DOHH2 (cell line): ENCODE measurements at regions not wholly inside any gene's neighbourhood (a gene's known extent, or its start where the extent isn't known, plus 50 kb on each side); places are given as distances from the start of the nearest gene placed in this dataset.

Experiments
- H3F3A ChIP-seq: fragments of 200-600 bp; sonication (generic), shearing (Covaris generic); 2 replicates; pipeline ENCODE4 v1.6.0; 2016; ENCODE audit warnings: antibody characterized with exemption, mild to moderate bottlenecking; ENCODE audit not compliant: control insufficient read depth, insufficient read depth
- H3K27ac ChIP-seq: fragments of 200-600 bp; sonication (generic); 2 replicates; pipeline ENCODE4 v1.5.1; 2014; ENCODE audit warnings: low read depth, mild to moderate bottlenecking, low read length, moderate library complexity
- H3K27me3 ChIP-seq: fragments of 200-600 bp; sonication (generic); 2 replicates; pipeline ENCODE4 v1.6.1; 2014; ENCODE audit warnings: mild to moderate bottlenecking, low read length, mixed read lengths; ENCODE audit not compliant: control insufficient read depth
- H3K36me3 ChIP-seq: fragments of 200-600 bp; sonication (generic); 2 replicates; pipeline ENCODE4 v1.6.1; 2014; ENCODE audit warnings: mild to moderate bottlenecking, low read length, moderate library complexity, mixed read lengths; ENCODE audit not compliant: control insufficient read depth
- H3K4me1 ChIP-seq: fragments of 200-600 bp; sonication (generic); 2 replicates; pipeline ENCODE4 v1.6.1; 2014; ENCODE audit warnings: mild to moderate bottlenecking, low read length, mixed read lengths; ENCODE audit not compliant: control insufficient read depth
- H3K4me2 ChIP-seq: fragments of 200-600 bp; sonication (generic); 2 replicates; pipeline ENCODE4 v1.6.0; 2014; ENCODE audit warnings: mild to moderate bottlenecking, low read length, moderate library complexity
- H3K4me3 ChIP-seq: fragments of 200-600 bp; sonication (generic); 2 replicates; pipeline ENCODE4 v1.5.1; 2014; ENCODE audit warnings: mild to moderate bottlenecking, low read length, mixed read lengths
- H3K79me2 ChIP-seq: fragments of 200-600 bp; sonication (generic); 2 replicates; pipeline ENCODE4 v1.6.1; 2014; ENCODE audit warnings: mild to moderate bottlenecking, low read length, mixed read lengths; ENCODE audit not compliant: control insufficient read depth
- H3K9me2 ChIP-seq: fragments of 200-600 bp; sonication (generic); replicated peaks from 2 replicates; pipeline ENCODE4 v1.6.1; 2014; ENCODE audit warnings: mild to moderate bottlenecking, low read length, mixed read lengths; ENCODE audit not compliant: control insufficient read depth
- H3K9me3 ChIP-seq: fragments of 200-600 bp; sonication (generic); 2 replicates; pipeline ENCODE4 v1.6.1; 2014; ENCODE audit warnings: antibody characterized with exemption, low read length, mixed read lengths; ENCODE audit not compliant: control insufficient read depth, insufficient read depth
- H4K20me1 ChIP-seq: fragments of 200-600 bp; sonication (generic); 2 replicates; pipeline ENCODE4 v1.6.0; 2014; ENCODE audit warnings: low read depth, mild to moderate bottlenecking, antibody characterized with exemption, low read length, moderate library complexity; ENCODE audit not compliant: control insufficient read depth, insufficient read depth
- CTCF ChIP-seq: fragments of 200-600 bp; sonication (generic); IDR thresholded peaks from one replicate; pipeline ENCODE4 v1.5.1; 2014; ENCODE audit warnings: antibody characterized with exemption, mild to moderate bottlenecking, low read depth, low read length; ENCODE audit not compliant: poor library complexity, severe bottlenecking
- EZH2phosphoT487 ChIP-seq: fragments of 200-600 bp; sonication (generic); IDR thresholded peaks from 2 replicates; pipeline ENCODE4 v1.6.1; 2017; ENCODE audit warnings: borderline replicate concordance, mild to moderate bottlenecking, antibody characterized with exemption, low read length, moderate library complexity, mixed read lengths

GRCh38 chr1:56385314-56385713 lies 194.0 kb downstream of the PLPP3 start:
- H3K4me1 ChIP-seq: no peaks in the 10 kb centered on the region
- no peaks in the 10 kb centered on the region for H3K27me3 ChIP-seq
- no peaks in the 10 kb centered on the region for H4K20me1 ChIP-seq
- no peaks in the 10 kb centered on the region for H3K36me3 ChIP-seq
- no peaks in the 10 kb centered on the region for H3K9me2 ChIP-seq
- TF ChIP-seq CTCF (no peak), EZH2phosphoT487 (no peak)
- H3K27ac ChIP-seq: no peak overlapping the region
- no peak overlapping the region for H3K4me3 ChIP-seq
- no peak overlapping the region for H3K4me2 ChIP-seq
- no peaks in the 10 kb centered on the region for H3K79me2 ChIP-seq
- no peaks in the 10 kb centered on the region for H3F3A ChIP-seq
- no peaks in the 10 kb centered on the region for H3K9me3 ChIP-seq

DNA sequence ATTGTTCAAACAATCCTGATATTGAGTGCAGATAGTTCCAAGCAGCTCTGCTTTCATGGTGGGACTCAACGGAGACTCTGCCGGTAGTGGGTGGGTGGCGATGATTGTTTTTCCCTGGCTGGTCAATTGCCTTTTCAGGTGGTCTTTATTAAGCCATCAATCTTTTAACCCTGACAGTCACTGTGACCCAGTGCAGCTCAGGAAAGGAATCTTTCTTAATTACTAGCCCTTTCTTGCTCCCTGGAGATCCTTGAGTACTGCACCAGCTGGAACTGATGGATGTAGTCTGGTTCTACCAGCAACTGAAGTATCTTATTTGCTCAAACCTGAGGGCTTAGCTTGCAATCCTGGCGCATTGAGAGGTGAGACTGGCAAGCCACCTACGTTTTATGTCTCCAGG lies 196.4 kb downstream of the PLPP3 start:
- H3K4me3 ChIP-seq: no peak overlapping the region
- no peak for TF ChIP-seq EZH2phosphoT487
- no peak for TF ChIP-seq CTCF
- no peaks in the 10 kb centered on the region for H3K36me3 ChIP-seq
- H3K4me1 ChIP-seq: no peaks in the 10 kb centered on the region
- H3F3A ChIP-seq: no peaks in the 10 kb centered on the region
- H3K4me2 ChIP-seq: no peak overlapping the region
- no peaks in the 10 kb centered on the region for H3K27me3 ChIP-seq
- H4K20me1 ChIP-seq: no peaks in the 10 kb centered on the region
- H3K9me2 ChIP-seq: no peaks in the 10 kb centered on the region
- H3K79me2 ChIP-seq: no peaks in the 10 kb centered on the region
- H3K27ac ChIP-seq: no peak overlapping the region
- H3K9me3 ChIP-seq: no peaks in the 10 kb centered on the region

DNA sequence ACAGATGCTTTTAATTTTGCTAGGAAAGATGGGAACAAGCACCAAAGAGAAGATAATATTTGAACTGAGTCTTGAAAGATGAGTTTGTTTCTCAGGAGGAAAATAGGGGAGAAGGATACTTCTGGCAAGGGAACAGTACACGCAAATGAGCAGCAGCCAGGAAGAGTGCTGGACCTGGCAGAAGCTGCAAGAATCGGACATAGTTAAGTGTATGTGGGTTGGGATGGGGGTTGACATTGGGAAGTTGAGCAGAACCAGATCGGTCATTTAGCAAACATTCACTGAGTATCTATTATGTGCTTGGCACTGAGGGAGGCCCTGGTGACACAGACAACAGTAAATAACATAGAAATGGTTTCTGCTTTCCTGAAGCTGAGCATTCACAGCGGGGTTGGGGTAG lies 198.8 kb downstream of the PLPP3 start:
- Histone ChIP-seq H4K20me1 (no peaks in the 10 kb centered on the region), H3K9me3 (no peaks in the 10 kb centered on the region), H3K79me2 (no peaks in the 10 kb centered on the region), H3K27ac (no peak overlapping the region), H3K4me1 (no peaks in the 10 kb centered on the region), H3K36me3 (no peaks in the 10 kb centered on the region), H3K4me3 (no peak overlapping the region), H3K27me3 (no peaks in the 10 kb centered on the region), H3K4me2 (no peak overlapping the region), H3F3A (no peaks in the 10 kb centered on the region), H3K9me2 (no peaks in the 10 kb centered on the region)
- TF ChIP-seq CTCF (no peak), EZH2phosphoT487 (no peak)
